ENCODE measurements at regions not wholly inside any gene's neighbourhood (a gene's known extent, or its start where the extent isn't known, plus 50 kb on each side); places are given as distances from the start of the nearest gene placed in this dataset.
A peak's percentile ranks its signal among the peaks of the same experiment; 100 is the strongest.

DNA sequence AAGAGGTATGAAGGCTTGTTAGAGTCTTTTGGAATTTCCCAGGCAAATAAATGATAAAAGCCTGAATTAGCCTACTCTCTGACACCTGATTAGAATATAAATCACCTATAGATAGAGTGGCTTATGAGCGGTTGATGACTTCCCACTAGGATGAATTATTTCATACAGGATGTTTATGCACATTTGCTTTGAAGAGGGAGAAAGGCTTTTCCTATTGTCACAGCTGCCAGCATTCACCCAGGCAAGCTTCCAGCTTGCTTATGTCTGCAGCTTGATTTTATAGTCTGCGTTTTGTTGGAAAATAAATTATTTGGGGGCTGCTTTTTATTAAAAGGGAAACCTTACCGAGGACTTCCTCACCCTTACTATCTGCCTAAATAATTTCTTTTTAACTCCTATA, 51.3 kb upstream of the EIF2S2 start:
- peaks cover 13% of the 10 kb centered on the region for H3K4me1 ChIP-seq (ENCODE audit: insufficient read depth, low read length, poor library complexity, severe bottlenecking)
- no peak overlapping the region for H3K27ac ChIP-seq (ENCODE audit: low read depth, low read length, poor library complexity, severe bottlenecking)
- CTCF ChIA-PET = no interaction called here
- no peak for DNase-seq (ENCODE audit: low spot score)
- intact Hi-C loops (cut with micrococcal nuclease; ENCODE audit: unreplicated experiment) = no loop called here
- POLR2A ChIA-PET (ENCODE audit: low non-redundant PET) = no interaction called here
- H3K4me3 ChIP-seq (ENCODE audit: low read depth, low read length, poor library complexity, severe bottlenecking) = no peak overlapping the region
- BruUV-seq (replicated peaks) = no TSS peak
- no peak for TF ChIP-seq CTCF (conservative IDR thresholded peaks at IDR 0.05; ENCODE audit: low read depth, low read length)
- TF ChIP-seq EZH2 (IDR thresholded peaks at IDR 0.05; ENCODE audit: borderline replicate concordance, low read depth, low read length, poor library complexity, severe bottlenecking) = no peak
- H3K9me3 ChIP-seq (ENCODE audit: low read depth, low read length, poor library complexity, severe bottlenecking) = no peaks in the 10 kb centered on the region
- H3K36me3 ChIP-seq (ENCODE audit: insufficient read depth, low read length, poor library complexity, severe bottlenecking) = no peaks in the 10 kb centered on the region
- no peaks in the 10 kb centered on the region for H3K27me3 ChIP-seq (replicated peaks; ENCODE audit: insufficient read depth, low read depth, low read length, poor library complexity)

- DNase-seq (ENCODE audit: low spot score) = no peak
- ChIA-PET POLR2A (ENCODE audit: low non-redundant PET) (no interaction called here), CTCF (no interaction called here)
- Histone ChIP-seq H3K4me1 (ENCODE audit: insufficient read depth, low read length, poor library complexity, severe bottlenecking) (peaks cover 13% of the 10 kb centered on the region), H3K9me3 (ENCODE audit: low read depth, low read length, poor library complexity, severe bottlenecking) (no peaks in the 10 kb centered on the region), H3K27ac (ENCODE audit: low read depth, low read length, poor library complexity, severe bottlenecking) (peak overlapping the region; percentile 52), H3K36me3 (ENCODE audit: insufficient read depth, low read length, poor library complexity, severe bottlenecking) (no peaks in the 10 kb centered on the region), H3K27me3 (replicated peaks; ENCODE audit: insufficient read depth, low read depth, low read length, poor library complexity) (no peaks in the 10 kb centered on the region), H3K4me3 (ENCODE audit: low read depth, low read length, poor library complexity, severe bottlenecking) (no peak overlapping the region)
- BruUV-seq (replicated peaks) = no TSS peak
- intact Hi-C loops (cut with micrococcal nuclease; ENCODE audit: unreplicated experiment) = no loop called here
- TF ChIP-seq CTCF (conservative IDR thresholded peaks at IDR 0.05; ENCODE audit: low read depth, low read length) (no peak), EZH2 (IDR thresholded peaks at IDR 0.05; ENCODE audit: borderline replicate concordance, low read depth, low read length, poor library complexity, severe bottlenecking) (no peak)
Observed at GRCh38 chr20:34164381-34164984, 52.4 kb upstream of the EIF2S2 start.

- POLR2A ChIA-PET (ENCODE audit: low non-redundant PET) = no interaction called here
Observed at GRCh38 chr20:34165018-34165619, 53.1 kb upstream of the EIF2S2 start.

More at GRCh38 chr20:34165018-34165619, 53.1 kb upstream of the EIF2S2 start:
- TF ChIP-seq EZH2 (IDR thresholded peaks at IDR 0.05; ENCODE audit: borderline replicate concordance, low read depth, low read length, poor library complexity, severe bottlenecking) = no peak
- no peak for TF ChIP-seq CTCF (conservative IDR thresholded peaks at IDR 0.05; ENCODE audit: low read depth, low read length)
- peak overlapping the region; percentile 52 for H3K27ac ChIP-seq (ENCODE audit: low read depth, low read length, poor library complexity, severe bottlenecking)
- no peak overlapping the region for H3K4me3 ChIP-seq (ENCODE audit: low read depth, low read length, poor library complexity, severe bottlenecking)
- H3K4me1 ChIP-seq (ENCODE audit: insufficient read depth, low read length, poor library complexity, severe bottlenecking) = peaks cover 13% of the 10 kb centered on the region
- H3K36me3 ChIP-seq (ENCODE audit: insufficient read depth, low read length, poor library complexity, severe bottlenecking) = no peaks in the 10 kb centered on the region
- BruUV-seq (replicated peaks) = no TSS peak
- intact Hi-C loops (cut with micrococcal nuclease; ENCODE audit: unreplicated experiment) = no loop called here
- H3K27me3 ChIP-seq (replicated peaks; ENCODE audit: insufficient read depth, low read depth, low read length, poor library complexity) = no peaks in the 10 kb centered on the region
- H3K9me3 ChIP-seq (ENCODE audit: low read depth, low read length, poor library complexity, severe bottlenecking) = no peaks in the 10 kb centered on the region
- peak; percentile 43 for DNase-seq (ENCODE audit: low spot score)
- CTCF ChIA-PET = interaction anchor here (0.6 kb wide), 1 partner anchor 53 kb away, joined by 3 read pairs; no protein-coding TSS in a partner anchor

Data from A673 (cell line).